GM12865 (cell line): ENCODE measurements at regions not wholly inside any gene's neighbourhood (a gene's known extent, or its start where the extent isn't known, plus 50 kb on each side); places are given as distances from the start of the nearest gene placed in this dataset.

Experiments used
- DNase-seq: peaks from one replicate; pipeline ENCODE4 v3.0.0; 2010; ENCODE audit warnings: low read depth
- H3K4me3 ChIP-seq: 2 replicates; pipeline ENCODE4 v1.5.1; 2011; ENCODE audit warnings: mild to moderate bottlenecking, low read depth, low read length, control low read depth
- TF ChIP-seq, protein P1 (sequence below): IDR thresholded peaks from 2 replicates; pipeline ENCODE4 v1.5.1; 2011; ENCODE audit warnings: low read length, control low read depth, low read depth, inconsistent platforms; ENCODE audit not compliant: insufficient read depth; ENCODE audit errors: missing control alignments

DNA sequence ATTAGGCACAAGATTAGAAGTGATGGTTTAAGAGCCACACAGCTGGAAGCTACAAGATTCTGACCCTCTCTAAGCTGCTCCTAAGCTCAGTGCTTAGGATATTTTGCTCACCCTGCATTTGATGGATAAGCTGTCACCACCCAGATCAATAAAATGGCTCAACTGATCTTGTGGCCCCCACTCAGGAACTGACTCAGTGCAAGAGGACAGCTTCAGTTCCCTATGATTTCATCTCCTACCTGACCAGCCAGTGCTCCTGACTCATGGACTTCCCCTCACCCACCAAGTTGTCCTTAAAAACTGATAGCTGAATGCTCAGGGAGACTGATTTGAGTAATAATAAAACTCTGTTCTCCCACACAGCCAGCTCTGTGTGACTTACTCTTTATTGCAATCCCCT lies 833.8 kb downstream of the GRID1 start:
- TF ChIP-seq, protein P1, sequence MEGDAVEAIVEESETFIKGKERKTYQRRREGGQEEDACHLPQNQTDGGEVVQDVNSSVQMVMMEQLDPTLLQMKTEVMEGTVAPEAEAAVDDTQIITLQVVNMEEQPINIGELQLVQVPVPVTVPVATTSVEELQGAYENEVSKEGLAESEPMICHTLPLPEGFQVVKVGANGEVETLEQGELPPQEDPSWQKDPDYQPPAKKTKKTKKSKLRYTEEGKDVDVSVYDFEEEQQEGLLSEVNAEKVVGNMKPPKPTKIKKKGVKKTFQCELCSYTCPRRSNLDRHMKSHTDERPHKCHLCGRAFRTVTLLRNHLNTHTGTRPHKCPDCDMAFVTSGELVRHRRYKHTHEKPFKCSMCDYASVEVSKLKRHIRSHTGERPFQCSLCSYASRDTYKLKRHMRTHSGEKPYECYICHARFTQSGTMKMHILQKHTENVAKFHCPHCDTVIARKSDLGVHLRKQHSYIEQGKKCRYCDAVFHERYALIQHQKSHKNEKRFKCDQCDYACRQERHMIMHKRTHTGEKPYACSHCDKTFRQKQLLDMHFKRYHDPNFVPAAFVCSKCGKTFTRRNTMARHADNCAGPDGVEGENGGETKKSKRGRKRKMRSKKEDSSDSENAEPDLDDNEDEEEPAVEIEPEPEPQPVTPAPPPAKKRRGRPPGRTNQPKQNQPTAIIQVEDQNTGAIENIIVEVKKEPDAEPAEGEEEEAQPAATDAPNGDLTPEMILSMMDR = no peak
- DNase-seq = no peak

DNA sequence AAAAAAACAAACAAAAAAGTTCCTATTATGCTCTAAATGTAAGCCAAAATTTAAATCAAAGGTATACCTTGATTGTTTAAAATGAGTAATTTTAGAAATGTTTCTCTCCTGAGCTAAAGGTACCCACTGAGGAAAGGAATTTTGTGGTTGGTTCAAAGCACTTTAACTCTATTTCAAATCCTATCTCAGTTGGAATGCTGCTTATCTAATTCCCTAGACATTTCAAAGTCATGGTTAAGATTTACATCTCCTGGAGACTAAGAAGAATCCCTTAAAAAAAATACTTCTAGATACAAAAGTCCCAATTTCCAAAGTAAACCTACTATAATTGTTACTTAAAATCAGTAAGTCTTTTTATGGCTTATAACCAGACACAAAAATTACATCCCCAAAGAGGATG lies 830.7 kb downstream of the GRID1 start:
- TF ChIP-seq, protein P1 = no peak
- no peak for DNase-seq
- H3K4me3 ChIP-seq = no peak overlapping the region

More for the DNA sequence above, 833.8 kb downstream of the GRID1 start:
- no peak overlapping the region for H3K4me3 ChIP-seq

DNA sequence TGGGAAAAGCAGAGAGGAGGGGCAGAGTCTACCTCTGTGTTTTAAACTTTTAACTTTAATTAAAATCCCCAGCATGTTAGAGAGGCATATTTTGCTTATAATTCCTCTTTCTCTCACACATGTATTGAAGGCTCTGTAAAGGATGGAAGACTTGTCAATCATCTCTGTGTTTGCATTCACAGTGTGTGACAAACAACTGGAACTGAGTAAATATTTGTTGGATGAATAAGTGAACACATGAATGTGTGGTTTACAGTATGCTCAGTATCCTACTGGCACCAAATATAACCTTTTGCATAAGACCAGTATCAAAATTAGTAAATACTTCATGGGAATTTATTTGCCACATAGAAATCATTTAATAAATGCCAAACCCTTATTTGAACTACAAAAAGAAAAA lies 829.0 kb downstream of the GRID1 start:
- no peak overlapping the region for H3K4me3 ChIP-seq
- TF ChIP-seq, protein P1 = no peak
- DNase-seq = no peak

DNA sequence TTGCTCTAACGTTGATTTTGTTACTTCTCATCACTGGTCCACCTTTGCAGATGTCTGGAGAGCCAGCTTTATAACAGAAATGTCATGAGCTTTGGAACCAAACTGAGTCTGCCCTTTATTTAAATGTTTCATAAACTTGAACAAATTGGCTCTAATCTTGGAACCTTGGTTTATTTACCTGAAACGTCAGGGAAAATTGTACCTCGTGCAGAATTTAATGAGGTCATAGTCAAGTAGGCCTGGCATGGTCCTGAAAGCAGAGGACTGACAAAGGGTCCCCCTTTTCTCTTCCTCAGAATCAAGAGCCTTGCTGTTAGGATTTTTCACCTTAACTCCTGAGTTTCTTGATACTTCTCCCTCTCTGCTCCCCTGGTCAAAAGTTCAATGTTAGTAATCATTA lies 828.0 kb downstream of the GRID1 start:
- no peak for DNase-seq
- no peak overlapping the region for H3K4me3 ChIP-seq
- TF ChIP-seq, protein P1 = no peak

DNA sequence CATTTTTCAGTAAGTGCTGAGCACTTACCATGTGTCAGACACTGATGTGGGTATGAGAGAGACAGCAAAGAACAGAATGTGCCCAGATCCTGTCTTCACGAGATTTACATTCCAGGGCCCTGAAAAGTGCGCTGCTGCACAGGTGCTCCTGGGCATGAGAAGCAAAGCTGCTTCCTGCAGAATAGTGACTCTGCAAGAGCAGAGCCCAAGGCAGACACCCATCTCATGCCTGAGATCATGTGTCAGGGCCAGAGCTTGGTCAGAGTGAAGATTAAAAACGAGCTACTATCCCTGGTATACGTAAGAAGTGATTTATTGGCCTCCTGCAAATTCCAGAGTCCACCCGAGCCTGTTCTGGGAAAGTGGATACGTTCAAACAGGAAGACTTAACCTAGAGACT lies 824.4 kb downstream of the GRID1 start:
- no peak overlapping the region for H3K4me3 ChIP-seq
- TF ChIP-seq, protein P1 = no peak

DNA sequence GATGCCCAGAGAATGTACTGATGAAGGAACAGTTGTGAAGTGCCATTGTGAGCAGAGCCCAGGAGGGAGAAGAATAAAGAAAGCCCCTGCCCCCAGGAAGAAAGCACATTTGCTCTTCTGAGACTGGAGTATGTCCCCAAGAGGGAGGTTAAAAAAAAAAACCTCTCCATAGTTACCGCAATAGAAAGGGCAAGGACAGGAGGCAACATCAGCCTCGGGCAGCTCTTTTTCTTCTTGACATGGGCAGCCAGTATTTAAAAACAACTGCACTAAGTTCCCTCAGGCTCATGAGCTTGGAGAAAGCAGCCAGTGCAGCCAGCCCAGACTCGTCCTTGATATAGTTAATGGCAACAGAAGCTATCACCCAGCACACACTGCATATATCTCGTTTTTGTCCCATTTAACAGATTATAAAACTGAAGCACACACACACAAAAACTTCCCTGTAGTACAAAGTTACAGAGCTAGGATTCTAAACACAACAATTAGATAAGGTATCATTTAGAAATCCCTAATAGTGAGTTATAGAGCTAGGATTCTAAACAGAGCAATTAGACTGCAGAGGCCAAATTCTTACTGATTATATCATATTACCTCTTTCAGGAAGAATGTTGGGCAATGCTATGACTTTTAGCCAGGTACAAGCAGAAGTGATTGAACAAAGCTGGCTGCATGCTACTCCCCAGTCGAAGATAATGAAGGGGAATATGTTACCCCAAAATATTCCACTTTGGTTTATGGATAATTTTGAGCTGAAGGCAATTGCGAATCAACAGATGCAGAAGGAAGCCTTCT lies 823.5 kb downstream of the GRID1 start:
- no peak for DNase-seq
- TF ChIP-seq, protein P1 = no peak

More for the DNA sequence above, 824.4 kb downstream of the GRID1 start:
- DNase-seq = no peak

DNA sequence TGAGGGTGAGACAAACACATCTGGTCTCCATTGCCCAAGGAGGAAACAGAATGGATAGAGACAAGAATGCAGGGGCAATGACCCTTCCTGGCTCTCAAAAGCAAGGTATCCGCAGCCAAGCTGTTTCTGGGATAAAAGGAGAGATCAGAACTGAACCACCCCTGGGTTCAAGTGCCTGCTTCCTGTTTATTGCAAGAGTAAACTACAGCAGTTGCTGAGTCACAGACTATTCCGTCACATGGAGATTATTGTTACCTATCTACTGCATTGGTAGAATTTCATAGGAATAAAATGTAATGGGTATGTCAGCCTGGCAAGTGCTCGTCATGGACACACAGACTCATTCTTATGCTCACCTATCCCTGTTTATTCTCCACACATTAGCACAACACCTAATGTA lies 821.6 kb downstream of the GRID1 start:
- no peak overlapping the region for H3K4me3 ChIP-seq
- DNase-seq = no peak
- TF ChIP-seq, protein P1 = no peak

More for the DNA sequence above, 823.5 kb downstream of the GRID1 start:
- no peak overlapping the region for H3K4me3 ChIP-seq
